ENCODE measurements at regions not wholly inside any gene's neighbourhood (a gene's known extent, or its start where the extent isn't known, plus 50 kb on each side); places are given as distances from the start of the nearest gene placed in this dataset.

GRCh38 chr1:4323309-4323708 is 331.1 kb upstream of the AJAP1 start:
- TF ChIP-seq CTCF (IDR thresholded peaks at IDR 0.05) (no peak), POLR2A (IDR thresholded peaks at IDR 0.05) (no peak)

Measured in right lobe of liver (tissue), 4 donors.